H1 (cell line): ENCODE measurements at regions not wholly inside any gene's neighbourhood (a gene's known extent, or its start where the extent isn't known, plus 50 kb on each side); places are given as distances from the start of the nearest gene placed in this dataset.

Experiments
- GABPA ChIP-seq: IDR thresholded peaks from 2 replicates; pipeline ENCODE4 v1.6.1; 2011; ENCODE audit warnings: mild to moderate bottlenecking, low read length, moderate library complexity, borderline replicate concordance; ENCODE audit not compliant: insufficient read depth
- RAD21 ChIP-seq, 2 experiments: IDR thresholded peaks in 1 of 2; conservative IDR thresholded peaks in 1 of 2; 2 replicates each; pipeline ENCODE4 v1.6.1; 2011; ENCODE audit warnings: low read depth in 2 of 2, low read length in 2 of 2, improper control_type of control experiment in 1 of 2, inconsistent platforms in 1 of 2, mild to moderate bottlenecking in 1 of 2, moderate library complexity in 1 of 2
- SP4 ChIP-seq: IDR thresholded peaks from 2 replicates; pipeline ENCODE4 v1.6.1; 2012; ENCODE audit warnings: low read length, inconsistent platforms
- TAF7 ChIP-seq: optimal IDR thresholded peaks from 2 replicates; pipeline ENCODE3; 2011; ENCODE audit warnings: low read depth, mild to moderate bottlenecking, inconsistent platforms, low read length, moderate library complexity, borderline replicate concordance

- TF ChIP-seq RAD21 (IDR thresholded peaks at IDR 0.05 in 1 of 2, conservative IDR thresholded peaks at IDR 0.05 in 1 of 2; ENCODE audit: low read depth in 2 of 2, low read length in 2 of 2): no peak
- TF ChIP-seq TAF7: no peak
- TF ChIP-seq SP4: no peak
- TF ChIP-seq GABPA: no peak
Observed at GRCh38 chr10:78764436-78764835, 304.3 kb upstream of the ZMIZ1 start.
